H9 (cell line): ENCODE measurements at regions not wholly inside any gene's neighbourhood (a gene's known extent, or its start where the extent isn't known, plus 50 kb on each side); places are given as distances from the start of the nearest gene placed in this dataset.

Experiments used
- DNase-seq: peaks from one replicate; pipeline ENCODE4 v3.0.0-alpha.2; 2017
- H2AFZ ChIP-seq: one replicate; pipeline ENCODE4 v1.6.1; 2013; ENCODE audit warnings: mild to moderate bottlenecking, low read length, control low read depth, moderate library complexity
- H2AK5ac ChIP-seq: 2 replicates; pipeline ENCODE4 v1.6.1; 2013; ENCODE audit warnings: low read length, control low read depth, mixed read lengths; ENCODE audit not compliant: insufficient read length
- H2BK120ac ChIP-seq: one replicate; pipeline ENCODE4 v1.6.1; 2013; ENCODE audit warnings: low read depth, mild to moderate bottlenecking, low read length, control low read depth, inconsistent platforms; ENCODE audit not compliant: poor library complexity, severe bottlenecking
- H2BK12ac ChIP-seq: 2 replicates; pipeline ENCODE4 v1.6.1; 2013; ENCODE audit warnings: low read length, control low read depth, mixed read lengths, low read depth; ENCODE audit not compliant: insufficient read length
- H2BK15ac ChIP-seq: 2 replicates; pipeline ENCODE4 v1.6.1; 2013; ENCODE audit warnings: low read depth, low read length, control low read depth
- H2BK20ac ChIP-seq: one replicate; pipeline ENCODE4 v1.6.1; 2013; ENCODE audit warnings: low read depth, mild to moderate bottlenecking, low read length, control low read depth, inconsistent platforms; ENCODE audit not compliant: poor library complexity, severe bottlenecking
- H2BK5ac ChIP-seq: 2 replicates; pipeline ENCODE4 v1.6.1; 2013; ENCODE audit warnings: low read length, control low read depth, mixed read lengths; ENCODE audit not compliant: insufficient read length
- H3K14ac ChIP-seq: 2 replicates; pipeline ENCODE4 v1.6.1; 2013; ENCODE audit warnings: low read length, control low read depth; ENCODE audit not compliant: insufficient read depth
- H3K18ac ChIP-seq: 2 replicates; pipeline ENCODE4 v1.6.1; 2013; ENCODE audit warnings: low read depth, mild to moderate bottlenecking, mixed read lengths, low read length, control low read depth; ENCODE audit not compliant: insufficient read length
- H3K23ac ChIP-seq: 2 replicates; pipeline ENCODE4 v1.6.1; 2013; ENCODE audit warnings: low read length, control low read depth, mixed read lengths, low read depth; ENCODE audit not compliant: insufficient read length
- H3K23me2 ChIP-seq: 2 replicates; pipeline ENCODE4 v1.6.1; 2013; ENCODE audit warnings: low read depth, mild to moderate bottlenecking, mixed read lengths, low read length, control low read depth; ENCODE audit not compliant: insufficient read length, poor library complexity, severe bottlenecking
- H3K27ac ChIP-seq: 2 replicates; pipeline ENCODE4 v1.5.1; 2013; ENCODE audit warnings: low read length, control low read depth, mixed read lengths, low read depth; ENCODE audit not compliant: insufficient read length
- H3K27me3 ChIP-seq: 2 replicates; pipeline ENCODE4 v1.6.1; 2013; ENCODE audit warnings: low read length, control low read depth, inconsistent platforms; ENCODE audit not compliant: insufficient read depth
- H3K4ac ChIP-seq: 2 replicates; pipeline ENCODE4 v1.6.1; 2013; ENCODE audit warnings: low read depth, mild to moderate bottlenecking, control low read depth, inconsistent platforms, low read length, moderate library complexity
- H3K4me1 ChIP-seq: 2 replicates; pipeline ENCODE4 v1.6.1; 2013; ENCODE audit warnings: low read length, control low read depth, inconsistent platforms; ENCODE audit not compliant: insufficient read depth
- H3K4me2 ChIP-seq: 2 replicates; pipeline ENCODE4 v1.6.1; 2013; ENCODE audit warnings: low read length, control low read depth, mixed read lengths; ENCODE audit not compliant: insufficient read length, insufficient read depth
- H3K56ac ChIP-seq: 2 replicates; pipeline ENCODE4 v1.6.1; 2013; ENCODE audit warnings: low read depth, mild to moderate bottlenecking, mixed read lengths, low read length, control low read depth; ENCODE audit not compliant: insufficient read length
- H3K79me1 ChIP-seq: 2 replicates; pipeline ENCODE4 v1.6.1; 2013; ENCODE audit warnings: low read depth, mild to moderate bottlenecking, moderate library complexity, low read length, control low read depth, inconsistent platforms; ENCODE audit not compliant: insufficient read depth, poor library complexity, severe bottlenecking
- H3K79me2 ChIP-seq: 2 replicates; pipeline ENCODE4 v1.6.1; 2013; ENCODE audit warnings: low read length, control low read depth, inconsistent platforms; ENCODE audit not compliant: insufficient read depth
- H3K9ac ChIP-seq: 2 replicates; pipeline ENCODE4 v1.6.1; 2013; ENCODE audit warnings: low read length, control low read depth, mixed read lengths; ENCODE audit not compliant: insufficient read length; ENCODE audit errors: extremely low read depth
- H3K9me3 ChIP-seq: one replicate; pipeline ENCODE4 v1.6.1; 2013; ENCODE audit warnings: low read depth, low read length, inconsistent platforms; ENCODE audit not compliant: control insufficient read depth
- H3T11ph ChIP-seq: one replicate; pipeline ENCODE4 v1.6.1; 2013; ENCODE audit warnings: mild to moderate bottlenecking, low read length, control low read depth, inconsistent platforms
- H4K20me1 ChIP-seq: one replicate; pipeline ENCODE4 v1.6.1; 2013; ENCODE audit not compliant: control insufficient read depth, insufficient read length, insufficient read depth
- H4K5ac ChIP-seq: 2 replicates; pipeline ENCODE4 v1.6.1; 2013; ENCODE audit warnings: low read depth, mild to moderate bottlenecking, mixed read lengths, low read length, control low read depth; ENCODE audit not compliant: insufficient read length
- H4K8ac ChIP-seq: replicated peaks from 2 replicates; pipeline ENCODE4 v1.6.1; 2013; ENCODE audit warnings: low read length, control low read depth, mixed read lengths, low read depth; ENCODE audit not compliant: insufficient read length
- H4K91ac ChIP-seq: 2 replicates; pipeline ENCODE4 v1.6.1; 2013; ENCODE audit warnings: low read depth, mild to moderate bottlenecking, moderate library complexity, mixed read lengths, low read length, control low read depth; ENCODE audit not compliant: insufficient read length
- H3K27ac Mint-ChIP-seq, 3 experiments: 2 replicates in 2 of 3; 3 replicates in 1 of 3; pipeline ENCODE4 v1.8.0; 2020 to 2021; ENCODE audit warnings: mixed read lengths in 3 of 3, mild to moderate bottlenecking in 1 of 3, moderate library complexity in 1 of 3
- H3K27me3 Mint-ChIP-seq: 2 replicates; pipeline ENCODE4 v1.8.0; 2021; ENCODE audit warnings: low read depth, mild to moderate bottlenecking, moderate library complexity, mixed read lengths
- H3K36me3 Mint-ChIP-seq, 3 experiments: 2 replicates in 2 of 3; 3 replicates in 1 of 3; pipeline ENCODE4 v1.8.0; 2020 to 2021; ENCODE audit warnings: low read depth in 3 of 3, mixed read lengths in 3 of 3; ENCODE audit not compliant: insufficient read depth in 1 of 3
- H3K4me1 Mint-ChIP-seq, 2 experiments: 2 replicates each; pipeline ENCODE4 v1.8.0; 2020; ENCODE audit warnings: mixed read lengths in 2 of 2
- H3K4me3 Mint-ChIP-seq, 2 experiments: 2 replicates in 1 of 2; 3 replicates in 1 of 2; pipeline ENCODE4 v1.8.0; 2020 to 2021; ENCODE audit warnings: mild to moderate bottlenecking in 2 of 2, mixed read lengths in 2 of 2, moderate library complexity in 1 of 2
- H3K9me3 Mint-ChIP-seq, 2 experiments: 2 replicates in 1 of 2; 3 replicates in 1 of 2; pipeline ENCODE4 v1.8.0; 2020; ENCODE audit warnings: mild to moderate bottlenecking in 2 of 2, mixed read lengths in 2 of 2, moderate library complexity in 1 of 2
- WGBS: extraction: QIAGEN DNeasy Blood & Tissue Kit; methylation state at CpG from one replicate; pipeline ENCODE4 v1.1.7; 2013; ENCODE audit warnings: missing lambda C conversion rate, low lambda C conversion rate, mixed read lengths; ENCODE audit not compliant: insufficient read length; ENCODE audit errors: extremely low coverage; 5-methylcytosine and 5-hydroxymethylcytosine counted together
- TF ChIP-seq, protein P1 (sequence below): fragments of 200-600 bp; sonication (generic); conservative IDR thresholded peaks from 3 replicates; pipeline ENCODE4 v1.8.0; 2021; ENCODE audit warnings: antibody characterized with exemption, mild to moderate bottlenecking

DNA sequence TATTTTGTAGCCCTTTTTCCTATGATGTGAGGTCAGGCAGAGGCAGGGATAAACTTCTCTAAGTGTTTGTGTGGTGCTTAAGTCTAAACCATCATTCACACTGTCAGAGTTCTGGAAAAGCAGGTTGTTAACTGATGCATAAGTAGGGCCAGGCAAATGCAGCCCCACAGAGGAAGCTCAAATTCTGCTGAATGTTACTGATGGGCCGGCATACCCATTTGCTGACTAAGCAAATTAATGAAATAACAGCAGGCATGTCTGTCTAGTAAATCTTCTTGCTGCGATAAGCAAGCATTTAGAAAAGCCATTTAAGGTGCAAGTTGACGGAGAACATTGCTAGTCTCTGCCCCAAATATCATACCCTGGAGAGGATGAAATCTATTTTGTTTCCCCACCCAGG, 523.2 kb upstream of the CCDC196 start:
- Histone ChIP-seq H3K23me2 (no peaks in the 10 kb centered on the region), H3K27ac (no peak overlapping the region), H3K18ac (no peak overlapping the region), H2BK5ac (no peak overlapping the region), H3K14ac (no peak overlapping the region), H4K91ac (no peak overlapping the region), H3K4me1 (peaks cover 3% of the 10 kb centered on the region; the same call in 1 of the 2 replicates), H3K23ac (no peak overlapping the region), H3K4ac (no peak overlapping the region), H2AK5ac (no peak overlapping the region), H4K20me1 (no peaks in the 10 kb centered on the region), H2BK20ac (no peak overlapping the region), H4K5ac (no peak overlapping the region), H2BK12ac (no peak overlapping the region), H4K8ac (no peak overlapping the region), H3K27me3 (no peaks in the 10 kb centered on the region), H2BK120ac (no peak overlapping the region), H3T11ph (no peak overlapping the region), H2AFZ (no peak overlapping the region), H3K4me2 (no peak overlapping the region), H3K79me1 (no peaks in the 10 kb centered on the region), H3K9me3 (no peaks in the 10 kb centered on the region), H3K56ac (no peak overlapping the region), H3K79me2 (no peaks in the 10 kb centered on the region), H3K9ac (no peak overlapping the region), H2BK15ac (no peak overlapping the region)
- Mint-ChIP-seq H3K4me1 (peaks cover 7 to 16% of the 10 kb centered on the region in 2 experiments; a peak in 3 of 4 replicates), H3K27ac (no peak overlapping the region), H3K27me3 (no peaks in the 10 kb centered on the region), H3K4me3 (no peak overlapping the region), H3K9me3 (no peaks in the 10 kb centered on the region), H3K36me3 (no peaks in the 10 kb centered on the region)
- DNase-seq = no peak
- TF ChIP-seq, protein P1, sequence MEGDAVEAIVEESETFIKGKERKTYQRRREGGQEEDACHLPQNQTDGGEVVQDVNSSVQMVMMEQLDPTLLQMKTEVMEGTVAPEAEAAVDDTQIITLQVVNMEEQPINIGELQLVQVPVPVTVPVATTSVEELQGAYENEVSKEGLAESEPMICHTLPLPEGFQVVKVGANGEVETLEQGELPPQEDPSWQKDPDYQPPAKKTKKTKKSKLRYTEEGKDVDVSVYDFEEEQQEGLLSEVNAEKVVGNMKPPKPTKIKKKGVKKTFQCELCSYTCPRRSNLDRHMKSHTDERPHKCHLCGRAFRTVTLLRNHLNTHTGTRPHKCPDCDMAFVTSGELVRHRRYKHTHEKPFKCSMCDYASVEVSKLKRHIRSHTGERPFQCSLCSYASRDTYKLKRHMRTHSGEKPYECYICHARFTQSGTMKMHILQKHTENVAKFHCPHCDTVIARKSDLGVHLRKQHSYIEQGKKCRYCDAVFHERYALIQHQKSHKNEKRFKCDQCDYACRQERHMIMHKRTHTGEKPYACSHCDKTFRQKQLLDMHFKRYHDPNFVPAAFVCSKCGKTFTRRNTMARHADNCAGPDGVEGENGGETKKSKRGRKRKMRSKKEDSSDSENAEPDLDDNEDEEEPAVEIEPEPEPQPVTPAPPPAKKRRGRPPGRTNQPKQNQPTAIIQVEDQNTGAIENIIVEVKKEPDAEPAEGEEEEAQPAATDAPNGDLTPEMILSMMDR = no peak
- no CpG with 5 or more reads among the region's 3 CpGs for WGBS
